ENCODE measurements at regions not wholly inside any gene's neighbourhood (a gene's known extent, or its start where the extent isn't known, plus 50 kb on each side); places are given as distances from the start of the nearest gene placed in this dataset.

GRCh38 chr10:52673468-52673867, 99.1 kb downstream of the MBL2 start:
- no peaks in the 10 kb centered on the region for H3K36me3 ChIP-seq (ENCODE audit: control insufficient read depth in 2 of 2, extremely low read depth in 1 of 2, insufficient read depth in 1 of 2, low read length in 1 of 2)
- POLR2A ChIA-PET = no interaction called here
- H3K9me3 ChIP-seq = no peaks in the 10 kb centered on the region
- no peaks in the 10 kb centered on the region for H3K27me3 ChIP-seq (replicated peaks in 1 of 2; ENCODE audit: control insufficient read depth in 2 of 2, extremely low read depth in 1 of 2, insufficient read depth in 2 of 2, low read length in 1 of 2)
- H3K27ac ChIP-seq (ENCODE audit: low read length) = no peak overlapping the region
- no peak overlapping the region for H3K4me3 ChIP-seq (ENCODE audit: control insufficient read depth in 1 of 2, extremely low read depth in 1 of 2, low read length in 1 of 2)
- H3K27me3 Mint-ChIP-seq = no peaks in the 10 kb centered on the region
- no peak overlapping the region for H3K4me3 Mint-ChIP-seq
- ATAC-seq (replicated peaks in 1 of 4) (no peak), DNase-seq (no peak)
- no CpG with 5 or more reads among the region's 2 CpGs for WGBS (ENCODE audit: insufficient coverage)
- H3K4me1 ChIP-seq (ENCODE audit: control insufficient read depth in 1 of 2, extremely low read depth in 1 of 2, insufficient read depth in 2 of 2, low read length in 2 of 2) = no peaks in the 10 kb centered on the region
- H3K36me3 Mint-ChIP-seq = no peaks in the 10 kb centered on the region
- CTCF ChIA-PET = no interaction called here
- no peak overlapping the region for H3K27ac Mint-ChIP-seq
- H3K4me1 Mint-ChIP-seq = no peaks in the 10 kb centered on the region
- peaks cover 6 to 9% (median 8%) of the 10 kb centered on the region in 3 donors for H3K9me3 Mint-ChIP-seq

- no peaks in the 10 kb centered on the region for H3K4me1 Mint-ChIP-seq
- POLR2A ChIA-PET = no interaction called here
- Histone ChIP-seq H3K4me1 (ENCODE audit: control insufficient read depth in 1 of 2, extremely low read depth in 1 of 2, insufficient read depth in 2 of 2, low read length in 2 of 2) (no peaks in the 10 kb centered on the region), H3K27me3 (replicated peaks in 1 of 2; ENCODE audit: control insufficient read depth in 2 of 2, extremely low read depth in 1 of 2, insufficient read depth in 2 of 2, low read length in 1 of 2) (no peaks in the 10 kb centered on the region), H3K4me3 (ENCODE audit: control insufficient read depth in 1 of 2, extremely low read depth in 1 of 2, low read length in 1 of 2) (no peak overlapping the region), H3K36me3 (ENCODE audit: control insufficient read depth in 2 of 2, extremely low read depth in 1 of 2, insufficient read depth in 1 of 2, low read length in 1 of 2) (no peaks in the 10 kb centered on the region), H3K27ac (ENCODE audit: low read length) (no peak overlapping the region), H3K9me3 (no peaks in the 10 kb centered on the region)
- no peaks in the 10 kb centered on the region for H3K36me3 Mint-ChIP-seq
- H3K4me3 Mint-ChIP-seq = no peak overlapping the region
- CTCF ChIA-PET = no interaction called here
- ATAC-seq (replicated peaks in 1 of 4) = no peak
- H3K27ac Mint-ChIP-seq = no peak overlapping the region
- DNase-seq = no peak
- peaks cover 6 to 9% (median 8%) of the 10 kb centered on the region in 3 donors for H3K9me3 Mint-ChIP-seq
- no peaks in the 10 kb centered on the region for H3K27me3 Mint-ChIP-seq
Observed at GRCh38 chr10:52674474-52674873, 98.1 kb downstream of the MBL2 start.

- Mint-ChIP-seq H3K9me3 (peaks cover 0 to 18% (median 6%) of the 10 kb centered on the region in 3 donors), H3K27me3 (no peaks in the 10 kb centered on the region), H3K4me3 (no peak overlapping the region), H3K27ac (no peak overlapping the region), H3K4me1 (no peaks in the 10 kb centered on the region), H3K36me3 (no peaks in the 10 kb centered on the region)
- no CpG with 5 or more reads among the region's 1 CpG for WGBS (ENCODE audit: insufficient coverage)
- no peaks in the 10 kb centered on the region for H3K4me1 ChIP-seq (ENCODE audit: control insufficient read depth in 1 of 2, extremely low read depth in 1 of 2, insufficient read depth in 2 of 2, low read length in 2 of 2)
- H3K36me3 ChIP-seq (ENCODE audit: control insufficient read depth in 2 of 2, extremely low read depth in 1 of 2, insufficient read depth in 1 of 2, low read length in 1 of 2) = no peaks in the 10 kb centered on the region
- H3K27me3 ChIP-seq (replicated peaks in 1 of 2; ENCODE audit: control insufficient read depth in 2 of 2, extremely low read depth in 1 of 2, insufficient read depth in 2 of 2, low read length in 1 of 2) = no peaks in the 10 kb centered on the region
- ATAC-seq (replicated peaks in 1 of 4) (no peak), DNase-seq (no peak)
- POLR2A ChIA-PET = no interaction called here
- CTCF ChIA-PET = no interaction called here
- no peak overlapping the region for H3K4me3 ChIP-seq (ENCODE audit: control insufficient read depth in 1 of 2, extremely low read depth in 1 of 2, low read length in 1 of 2)
- no peak overlapping the region for H3K27ac ChIP-seq (ENCODE audit: low read length)
- H3K9me3 ChIP-seq = no peaks in the 10 kb centered on the region
Observed at GRCh38 chr10:52677086-52677485, 95.5 kb downstream of the MBL2 start.

GRCh38 chr10:52678611-52679010, 94.0 kb downstream of the MBL2 start:
- Mint-ChIP-seq H3K9me3 (peaks cover 0 to 18% (median 6%) of the 10 kb centered on the region in 3 donors), H3K4me1 (no peaks in the 10 kb centered on the region), H3K36me3 (no peaks in the 10 kb centered on the region), H3K27me3 (no peaks in the 10 kb centered on the region), H3K27ac (no peak overlapping the region), H3K4me3 (no peak overlapping the region)
- H3K36me3 ChIP-seq (ENCODE audit: control insufficient read depth in 2 of 2, extremely low read depth in 1 of 2, insufficient read depth in 1 of 2, low read length in 1 of 2) = no peaks in the 10 kb centered on the region
- no peak overlapping the region for H3K27ac ChIP-seq (ENCODE audit: low read length)
- no peak overlapping the region for H3K4me3 ChIP-seq (ENCODE audit: control insufficient read depth in 1 of 2, extremely low read depth in 1 of 2, low read length in 1 of 2)
- 64% methylated on average over 5 of the region's 5 CpGs for WGBS (ENCODE audit: insufficient coverage)
- H3K9me3 ChIP-seq = no peaks in the 10 kb centered on the region
- no peaks in the 10 kb centered on the region for H3K27me3 ChIP-seq (replicated peaks in 1 of 2; ENCODE audit: control insufficient read depth in 2 of 2, extremely low read depth in 1 of 2, insufficient read depth in 2 of 2, low read length in 1 of 2)
- ATAC-seq (replicated peaks in 1 of 4) (no peak), DNase-seq (no peak)
- POLR2A ChIA-PET = no interaction called here
- CTCF ChIA-PET = no interaction called here
- no peaks in the 10 kb centered on the region for H3K4me1 ChIP-seq (ENCODE audit: control insufficient read depth in 1 of 2, extremely low read depth in 1 of 2, insufficient read depth in 2 of 2, low read length in 2 of 2)

GRCh38 chr10:52679117-52679516, 93.5 kb downstream of the MBL2 start:
- Mint-ChIP-seq H3K27ac (no peak overlapping the region), H3K36me3 (no peaks in the 10 kb centered on the region), H3K9me3 (peaks cover 0 to 18% (median 6%) of the 10 kb centered on the region in 3 donors), H3K4me3 (no peak overlapping the region), H3K27me3 (no peaks in the 10 kb centered on the region), H3K4me1 (no peaks in the 10 kb centered on the region)
- 42% methylated on average over 4 of the region's 6 CpGs for WGBS (ENCODE audit: insufficient coverage)
- H3K27me3 ChIP-seq (replicated peaks in 1 of 2; ENCODE audit: control insufficient read depth in 2 of 2, extremely low read depth in 1 of 2, insufficient read depth in 2 of 2, low read length in 1 of 2) = no peaks in the 10 kb centered on the region
- CTCF ChIA-PET = no interaction called here
- H3K4me1 ChIP-seq (ENCODE audit: control insufficient read depth in 1 of 2, extremely low read depth in 1 of 2, insufficient read depth in 2 of 2, low read length in 2 of 2) = no peaks in the 10 kb centered on the region
- no peak overlapping the region for H3K27ac ChIP-seq (ENCODE audit: low read length)
- H3K9me3 ChIP-seq = no peaks in the 10 kb centered on the region
- no peak for ATAC-seq (replicated peaks in 1 of 4)
- no peaks in the 10 kb centered on the region for H3K36me3 ChIP-seq (ENCODE audit: control insufficient read depth in 2 of 2, extremely low read depth in 1 of 2, insufficient read depth in 1 of 2, low read length in 1 of 2)
- POLR2A ChIA-PET = no interaction called here
- no peak for DNase-seq
- H3K4me3 ChIP-seq (ENCODE audit: control insufficient read depth in 1 of 2, extremely low read depth in 1 of 2, low read length in 1 of 2) = no peak overlapping the region

- CTCF ChIA-PET = no interaction called here
- Histone ChIP-seq H3K27me3 (replicated peaks in 1 of 2; ENCODE audit: control insufficient read depth in 2 of 2, extremely low read depth in 1 of 2, insufficient read depth in 2 of 2, low read length in 1 of 2) (no peaks in the 10 kb centered on the region), H3K4me1 (ENCODE audit: control insufficient read depth in 1 of 2, extremely low read depth in 1 of 2, insufficient read depth in 2 of 2, low read length in 2 of 2) (no peaks in the 10 kb centered on the region), H3K36me3 (ENCODE audit: control insufficient read depth in 2 of 2, extremely low read depth in 1 of 2, insufficient read depth in 1 of 2, low read length in 1 of 2) (no peaks in the 10 kb centered on the region), H3K4me3 (ENCODE audit: control insufficient read depth in 1 of 2, extremely low read depth in 1 of 2, low read length in 1 of 2) (no peak overlapping the region), H3K9me3 (no peaks in the 10 kb centered on the region), H3K27ac (ENCODE audit: low read length) (no peak overlapping the region)
- Mint-ChIP-seq H3K36me3 (no peaks in the 10 kb centered on the region), H3K9me3 (peaks cover 0 to 14% (median 0%) of the 10 kb centered on the region in 3 donors), H3K27ac (no peak overlapping the region), H3K4me3 (no peak overlapping the region), H3K27me3 (no peaks in the 10 kb centered on the region), H3K4me1 (no peaks in the 10 kb centered on the region)
- POLR2A ChIA-PET = no interaction called here
- DNase-seq = no peak
- no CpG with 5 or more reads among the region's 1 CpG for WGBS (ENCODE audit: insufficient coverage)
- ATAC-seq (replicated peaks in 1 of 4) = no peak
Observed at GRCh38 chr10:52682766-52683165, 89.8 kb downstream of the MBL2 start.

GRCh38 chr10:52683776-52684175, 88.8 kb downstream of the MBL2 start:
- WGBS (ENCODE audit: insufficient coverage) = no CpG with 5 or more reads among the region's 2 CpGs

More at GRCh38 chr10:52683776-52684175, 88.8 kb downstream of the MBL2 start:
- Histone ChIP-seq H3K27ac (ENCODE audit: low read length) (no peak overlapping the region), H3K4me1 (ENCODE audit: control insufficient read depth in 1 of 2, extremely low read depth in 1 of 2, insufficient read depth in 2 of 2, low read length in 2 of 2) (no peaks in the 10 kb centered on the region), H3K4me3 (ENCODE audit: control insufficient read depth in 1 of 2, extremely low read depth in 1 of 2, low read length in 1 of 2) (no peak overlapping the region), H3K9me3 (no peaks in the 10 kb centered on the region), H3K36me3 (ENCODE audit: control insufficient read depth in 2 of 2, extremely low read depth in 1 of 2, insufficient read depth in 1 of 2, low read length in 1 of 2) (no peaks in the 10 kb centered on the region), H3K27me3 (replicated peaks in 1 of 2; ENCODE audit: control insufficient read depth in 2 of 2, extremely low read depth in 1 of 2, insufficient read depth in 2 of 2, low read length in 1 of 2) (no peaks in the 10 kb centered on the region)
- H3K9me3 Mint-ChIP-seq = peaks cover 0 to 14% (median 0%) of the 10 kb centered on the region in 3 donors
- H3K27ac Mint-ChIP-seq = no peak overlapping the region
- POLR2A ChIA-PET = no interaction called here
- H3K4me1 Mint-ChIP-seq = no peaks in the 10 kb centered on the region
- DNase-seq (no peak), ATAC-seq (replicated peaks in 1 of 4) (no peak)
- CTCF ChIA-PET = no interaction called here
- H3K4me3 Mint-ChIP-seq = no peak overlapping the region
- H3K27me3 Mint-ChIP-seq = no peaks in the 10 kb centered on the region
- H3K36me3 Mint-ChIP-seq = no peaks in the 10 kb centered on the region
